Pancreas (tissue), 10 donors: ENCODE measurements at regions not wholly inside any gene's neighbourhood (a gene's known extent, or its start where the extent isn't known, plus 50 kb on each side); places are given as distances from the start of the nearest gene placed in this dataset.

ENCODE experiments used
- ATAC-seq, 4 donors: fragments of 200-7000 bp; cut with Tn5 transposase; one replicate each; pipeline versions ENCODE4 v1.8.0 to v1.9.1; 2020; ENCODE audit warnings: mild to moderate bottlenecking in 4 of 4, moderate library complexity in 4 of 4
- DNase-seq, 6 donors: peaks; one replicate each; pipeline ENCODE4 v3.0.0-alpha.2; 2020
- FAIRE-seq: peaks from 2 replicates; lab custom pipeline; 2012; peaks lifted over from hg19 to GRCh38; lab: Jason Lieb, UNC
- H3K27ac ChIP-seq, 4 donors: fragments of 200-600 bp; sonication (generic); 1 replicate in 3 of 4; 2 replicates in 1 of 4; pipeline versions ENCODE4 v1.5.0 to v1.8.0; 2020
- H3K27me3 ChIP-seq, 4 donors: fragments of 200-600 bp; one replicate each; pipeline ENCODE4 v1.8.0; 2021
- H3K36me3 ChIP-seq, 3 donors: fragments of 200-600 bp; sonication (generic) in 1 of 3; one replicate each; pipeline versions ENCODE4 v1.5.0 to v1.8.0; 2020 to 2021
- H3K4me1 ChIP-seq, 3 donors: fragments of 200-600 bp; one replicate each; pipeline ENCODE4 v1.8.0; 2021
- H3K4me3 ChIP-seq, 4 donors: fragments of 200-600 bp; sonication (generic) in 2 of 4; one replicate each; pipeline versions ENCODE4 v1.5.0 to v1.8.0; 2020 to 2021
- H3K9me3 ChIP-seq, 4 donors: fragments of 200-600 bp; one replicate each; pipeline ENCODE4 v1.8.0; 2021
- CTCF ChIP-seq, 4 donors: fragments of 200-600 bp; sonication (generic) in 3 of 4; IDR thresholded peaks; one replicate each; pipeline versions ENCODE4 v1.5.0 to v1.8.0; 2021; ENCODE audit warnings: antibody characterized with exemption in 4 of 4
- WGBS, 2 donors: extraction: QIAGEN DNeasy Blood & Tissue Kit; methylation state at CpG; one replicate each; pipeline ENCODE4 v1.1.7; 2013; 5-methylcytosine and 5-hydroxymethylcytosine counted together
- intact Hi-C, 3 donors: fragments of 100-400 bp; cut with DNase I; formaldehyde crosslinking; loops; one replicate each; pipeline versions ENCODE4 v1.11.1 to v1.14.2; 2022
- donor health status: healthy with polysubstance abuse.
- donor health status: DM: no; HTN: no; CAD: no; lungs with moderate emphysema.
- donor health status: DM: no; HTN: no; CAD: no.
- donor health status: control.
- donor health status: control.
- donor health status: Bipolar disorder and iron deficiency.
- donor health status: DM: yes; HTN: yes; CAD: no.
- donor health status: DM: no; HTN: no; CAD: no.
- donor health status: DM: no; HTN: no; CAD: no.
- donor health status: DM: yes; HTN: yes; CAD: no.

- no peaks in the 10 kb centered on the region for H3K4me1 ChIP-seq
- H3K9me3 ChIP-seq: no peaks in the 10 kb centered on the region
- no peaks in the 10 kb centered on the region for H3K27me3 ChIP-seq
- peak; percentile 63 to 74 (median 70) for ATAC-seq
- H3K36me3 ChIP-seq: no peaks in the 10 kb centered on the region
- TF ChIP-seq CTCF (IDR thresholded peaks at IDR 0.05): no peak
- no peak for FAIRE-seq
- H3K27ac ChIP-seq: no peak overlapping the region
- no peak overlapping the region for H3K4me3 ChIP-seq
- intact Hi-C loops: no loop called here
- DNase-seq: peak in 5 of 6 donors; percentile 26 to 64 (median 49)
- WGBS, 2 donors: 25 to 26% methylated on average over 6 of the region's 6 CpGs
Measured at GRCh38 chr15:67998599-67999133, 55.4 kb upstream of the PIAS1 start.

GRCh38 chr15:67999320-68000100 is 54.6 kb upstream of the PIAS1 start:
- DNase-seq (no peak), FAIRE-seq (no peak), ATAC-seq (no peak)
- 73 to 86% methylated on average over 3 of the region's 3 CpGs for WGBS, 2 donors
- H3K27me3 ChIP-seq: no peaks in the 10 kb centered on the region
- no peaks in the 10 kb centered on the region for H3K36me3 ChIP-seq
- no peak overlapping the region for H3K4me3 ChIP-seq
- intact Hi-C loops: no loop called here
- TF ChIP-seq CTCF (IDR thresholded peaks at IDR 0.05): no peak
- H3K4me1 ChIP-seq: no peaks in the 10 kb centered on the region
- H3K9me3 ChIP-seq: no peaks in the 10 kb centered on the region
- H3K27ac ChIP-seq: no peak overlapping the region

GRCh38 chr15:68000754-68001153 is 53.4 kb upstream of the PIAS1 start:
- no peaks in the 10 kb centered on the region for H3K4me1 ChIP-seq
- TF ChIP-seq CTCF (IDR thresholded peaks at IDR 0.05): no peak
- H3K27ac ChIP-seq: no peak overlapping the region
- H3K4me3 ChIP-seq: no peak overlapping the region
- no peak for ATAC-seq
- no peak for DNase-seq
- intact Hi-C loops: no loop called here
- no peaks in the 10 kb centered on the region for H3K36me3 ChIP-seq
- H3K9me3 ChIP-seq: no peaks in the 10 kb centered on the region
- no peak for FAIRE-seq
- H3K27me3 ChIP-seq: no peaks in the 10 kb centered on the region

- WGBS, 2 donors: 58 to 72% methylated on average over 4 of the region's 4 CpGs
- intact Hi-C loops: no loop called here
- Histone ChIP-seq H3K9me3 (no peaks in the 10 kb centered on the region), H3K4me3 (no peak overlapping the region), H3K4me1 (no peaks in the 10 kb centered on the region), H3K27me3 (no peaks in the 10 kb centered on the region), H3K36me3 (no peaks in the 10 kb centered on the region), H3K27ac (no peak overlapping the region)
- DNase-seq (no peak), ATAC-seq (no peak), FAIRE-seq (no peak)
- TF ChIP-seq CTCF (IDR thresholded peaks at IDR 0.05): no peak
Measured at GRCh38 chr15:68001811-68002210, 52.3 kb upstream of the PIAS1 start.

- WGBS, 2 donors: 90 to 93% methylated on average over 6 of the region's 6 CpGs
- FAIRE-seq (no peak), ATAC-seq (no peak)
Measured at GRCh38 chr15:68003297-68003696, 50.8 kb upstream of the PIAS1 start.

More at GRCh38 chr15:68003297-68003696, 50.8 kb upstream of the PIAS1 start:
- H3K4me1 ChIP-seq: no peaks in the 10 kb centered on the region
- no peak overlapping the region for H3K4me3 ChIP-seq
- no peak for TF ChIP-seq CTCF (IDR thresholded peaks at IDR 0.05)
- H3K27ac ChIP-seq: no peak overlapping the region
- H3K9me3 ChIP-seq: no peaks in the 10 kb centered on the region
- H3K36me3 ChIP-seq: no peaks in the 10 kb centered on the region
- no peaks in the 10 kb centered on the region for H3K27me3 ChIP-seq
- DNase-seq: no peak
- intact Hi-C loops: no loop called here
